ENCODE measurements at regions not wholly inside any gene's neighbourhood (a gene's known extent, or its start where the extent isn't known, plus 50 kb on each side); places are given as distances from the start of the nearest gene placed in this dataset.

DNA sequence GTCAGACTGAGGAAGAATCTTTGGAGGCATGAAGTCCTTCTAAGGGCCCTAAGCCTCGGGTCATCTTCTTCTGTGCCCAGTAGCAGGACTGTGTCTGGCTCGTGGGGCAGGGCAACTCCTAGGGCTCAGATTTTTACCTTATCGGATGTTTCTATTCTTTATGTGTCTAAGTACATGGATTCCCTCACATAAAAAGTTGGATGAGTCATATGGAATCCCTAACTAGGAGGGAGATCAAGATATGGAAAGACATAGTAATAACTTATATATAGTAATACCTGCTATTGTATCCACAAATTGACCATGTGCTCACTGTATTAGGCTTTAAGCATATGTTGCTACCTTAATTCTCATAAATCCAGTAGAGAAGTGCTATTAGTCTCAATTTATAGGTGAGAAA, 364.5 kb upstream of the CAMK1G start:
- no peak for TF ChIP-seq EZH2phosphoT487 (IDR thresholded peaks at IDR 0.05; ENCODE audit: insufficient read depth, low read depth)
- no peak for TF ChIP-seq EZH2 (IDR thresholded peaks at IDR 0.05; ENCODE audit: insufficient read depth, poor library complexity, severe bottlenecking)
